PFSK-1 (cell line): ENCODE measurements at regions not wholly inside any gene's neighbourhood (a gene's known extent, or its start where the extent isn't known, plus 50 kb on each side); places are given as distances from the start of the nearest gene placed in this dataset.

Experiments
- POLR2AphosphoS5 ChIP-seq: IDR thresholded peaks from 2 replicates; pipeline ENCODE4 v1.6.1; 2012; ENCODE audit warnings: low read depth, mild to moderate bottlenecking, control low read depth, low read length, moderate library complexity
- SIN3A ChIP-seq: IDR thresholded peaks from 2 replicates; pipeline ENCODE4 v1.6.1; 2012; ENCODE audit warnings: mild to moderate bottlenecking, low read length, moderate library complexity, borderline replicate concordance; ENCODE audit not compliant: insufficient read depth
- TAF1 ChIP-seq: IDR thresholded peaks from 2 replicates; pipeline ENCODE4 v1.6.1; 2012; ENCODE audit warnings: low read length, control low read depth, borderline replicate concordance; ENCODE audit not compliant: insufficient read depth

DNA sequence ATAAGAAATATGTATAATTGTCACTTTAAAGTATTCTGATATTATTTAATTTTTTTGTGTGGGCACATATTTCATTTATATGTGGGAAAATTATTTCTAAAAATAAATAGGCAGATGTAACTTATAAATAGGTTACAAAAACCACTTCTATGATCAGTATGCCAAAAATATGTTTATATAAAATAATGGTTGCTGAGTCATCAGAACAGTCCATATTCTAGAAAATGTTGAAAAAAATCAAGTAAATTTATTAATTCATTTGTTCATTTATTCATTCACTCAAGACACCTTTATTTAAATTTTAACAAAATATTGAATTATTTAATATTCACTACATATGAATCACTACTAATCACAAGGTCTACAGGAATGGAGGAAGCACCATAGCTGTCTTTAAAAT, 1387.3 kb upstream of the C9orf72 start:
- TF ChIP-seq SIN3A: no peak
- no peak for TF ChIP-seq POLR2AphosphoS5
- no peak for TF ChIP-seq TAF1
